Body of pancreas (tissue), 4 donors: ENCODE measurements at regions not wholly inside any gene's neighbourhood (a gene's known extent, or its start where the extent isn't known, plus 50 kb on each side); places are given as distances from the start of the nearest gene placed in this dataset.

ENCODE experiments used
- POLR2A ChIP-seq, 3 donors: fragments of 450-650 bp; IDR thresholded peaks; one replicate each; pipeline ENCODE4 v1.6.1; 2016; ENCODE audit warnings: antibody characterized with exemption in 3 of 3, mild to moderate bottlenecking in 2 of 3
- TF ChIP-seq, protein P1 (sequence below), 7 experiments: fragments of 450-650 bp in 4 of 7; fragments of 200-600 bp in 3 of 7; sonication (generic) in 3 of 7; IDR thresholded peaks; one replicate each; pipeline ENCODE4 v1.5.1; 2016 to 2019; ENCODE audit warnings: antibody characterized with exemption in 7 of 7

DNA sequence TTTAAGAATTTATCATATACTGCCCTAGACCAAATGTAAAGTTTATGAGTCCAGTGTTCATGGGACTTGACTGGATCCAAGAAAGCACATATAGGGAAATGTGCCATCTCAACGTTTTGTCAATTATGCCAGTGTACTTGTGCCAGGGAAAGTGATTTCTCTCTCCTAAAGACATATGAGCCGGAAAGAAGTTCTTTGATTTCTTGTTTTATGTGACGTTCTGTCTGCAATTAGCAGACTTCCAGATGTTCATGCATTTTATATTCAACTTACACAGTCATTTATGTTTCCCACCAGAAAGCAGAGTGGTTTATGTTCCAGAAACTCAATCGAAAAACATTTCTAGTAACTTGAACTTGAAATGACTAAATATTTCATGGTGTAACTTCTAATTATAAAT is 203.8 kb downstream of the FAM170A start:
- TF ChIP-seq, protein P1, sequence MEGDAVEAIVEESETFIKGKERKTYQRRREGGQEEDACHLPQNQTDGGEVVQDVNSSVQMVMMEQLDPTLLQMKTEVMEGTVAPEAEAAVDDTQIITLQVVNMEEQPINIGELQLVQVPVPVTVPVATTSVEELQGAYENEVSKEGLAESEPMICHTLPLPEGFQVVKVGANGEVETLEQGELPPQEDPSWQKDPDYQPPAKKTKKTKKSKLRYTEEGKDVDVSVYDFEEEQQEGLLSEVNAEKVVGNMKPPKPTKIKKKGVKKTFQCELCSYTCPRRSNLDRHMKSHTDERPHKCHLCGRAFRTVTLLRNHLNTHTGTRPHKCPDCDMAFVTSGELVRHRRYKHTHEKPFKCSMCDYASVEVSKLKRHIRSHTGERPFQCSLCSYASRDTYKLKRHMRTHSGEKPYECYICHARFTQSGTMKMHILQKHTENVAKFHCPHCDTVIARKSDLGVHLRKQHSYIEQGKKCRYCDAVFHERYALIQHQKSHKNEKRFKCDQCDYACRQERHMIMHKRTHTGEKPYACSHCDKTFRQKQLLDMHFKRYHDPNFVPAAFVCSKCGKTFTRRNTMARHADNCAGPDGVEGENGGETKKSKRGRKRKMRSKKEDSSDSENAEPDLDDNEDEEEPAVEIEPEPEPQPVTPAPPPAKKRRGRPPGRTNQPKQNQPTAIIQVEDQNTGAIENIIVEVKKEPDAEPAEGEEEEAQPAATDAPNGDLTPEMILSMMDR (IDR thresholded peaks at IDR 0.05) = no peak
- no peak for TF ChIP-seq POLR2A (IDR thresholded peaks at IDR 0.05)
